Stimulated activated CD4-positive, alpha-beta T cell treated with anti-CD3 and anti-CD28 coated beads, Interleukin-15, amount 100 ng/mL, for 24 hours (primary cell): ENCODE measurements at regions not wholly inside any gene's neighbourhood (a gene's known extent, or its start where the extent isn't known, plus 50 kb on each side); places are given as distances from the start of the nearest gene placed in this dataset.

ENCODE experiments used
- DNase-seq: peaks from one replicate; pipeline ENCODE4 v3.0.0-alpha.2; 2020

DNA sequence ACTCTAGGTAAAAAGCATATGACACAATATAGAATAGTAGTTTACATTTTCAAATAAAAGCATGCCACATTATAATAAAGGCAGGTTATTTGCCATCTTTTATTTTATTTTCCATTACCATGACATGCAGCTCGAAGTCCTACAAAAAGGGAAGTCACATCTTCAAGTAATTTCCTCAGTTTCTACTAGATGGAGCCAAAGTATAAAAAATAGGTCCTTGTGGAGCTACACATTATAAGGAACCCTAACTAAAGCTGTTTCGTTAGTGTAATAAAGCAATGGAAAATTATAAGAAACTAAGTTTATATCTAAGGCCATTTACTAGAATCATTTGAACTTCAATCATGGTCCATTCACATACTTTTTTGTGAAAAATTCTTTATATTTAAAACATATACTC, 674.5 kb downstream of the KCNJ3 start:
- DNase-seq = no peak

DNA sequence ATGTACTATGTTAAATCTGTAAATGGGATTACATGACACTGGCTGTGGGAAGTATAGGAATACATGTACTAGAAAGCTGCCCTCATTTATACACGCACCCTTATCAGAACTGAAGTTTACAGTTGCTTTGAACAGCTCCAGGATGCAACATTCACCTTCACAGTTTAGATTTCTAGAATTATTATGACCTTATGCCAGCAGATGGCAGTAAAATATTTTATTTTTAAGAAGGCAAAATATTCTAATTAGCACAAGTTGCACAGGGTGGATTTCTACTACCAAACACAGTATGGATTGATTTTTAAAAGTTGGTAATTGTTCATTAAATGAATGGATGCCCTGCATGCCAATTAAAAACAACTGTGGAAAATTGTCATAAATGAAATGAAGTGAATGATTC, 670.4 kb downstream of the KCNJ3 start:
- no peak for DNase-seq

DNA sequence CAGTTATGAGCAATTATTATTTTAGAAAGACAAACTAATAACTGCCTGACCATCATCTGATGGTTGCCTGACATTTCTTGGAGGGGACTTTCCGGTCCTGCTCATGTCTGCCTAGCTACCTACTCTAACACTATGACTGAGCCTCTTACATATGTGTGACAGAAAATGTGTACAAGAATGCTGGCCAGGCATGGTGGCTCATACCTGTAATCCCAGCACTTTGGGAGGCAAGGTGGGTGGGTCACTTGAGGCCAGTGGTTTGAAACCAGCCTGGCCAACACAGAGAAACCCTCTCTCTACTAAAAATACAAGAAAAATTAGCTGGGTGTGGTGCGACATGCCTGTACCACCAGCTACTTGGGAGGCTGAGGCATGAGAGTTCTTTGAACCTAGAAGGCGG, 666.3 kb downstream of the KCNJ3 start:
- DNase-seq = no peak

DNA sequence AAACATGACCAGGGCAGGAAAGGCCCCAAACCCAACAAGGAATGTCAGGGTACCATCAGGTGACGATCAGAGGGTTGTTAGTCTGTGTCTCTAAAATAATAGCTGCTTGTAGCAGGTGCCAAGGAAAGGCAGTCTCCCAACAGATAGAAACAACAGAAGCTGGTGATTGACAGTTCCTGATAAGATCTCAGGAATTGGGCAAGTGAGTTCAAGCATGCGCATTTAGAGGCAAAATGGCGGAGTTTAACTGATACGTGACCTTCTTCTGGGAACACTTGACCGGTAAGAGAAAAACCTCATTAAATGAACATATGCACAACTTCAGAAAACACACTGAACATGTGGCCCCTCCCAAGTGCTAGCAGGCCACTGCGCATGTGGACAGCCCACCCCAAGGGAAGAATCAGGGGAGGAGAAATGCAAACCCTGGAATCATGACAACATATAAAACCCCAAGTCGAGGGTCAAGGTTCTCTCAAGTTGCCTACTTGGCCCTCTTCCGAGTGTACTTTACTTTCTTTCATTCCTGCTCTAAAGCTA, 664.9 kb downstream of the KCNJ3 start:
- no peak for DNase-seq

DNA sequence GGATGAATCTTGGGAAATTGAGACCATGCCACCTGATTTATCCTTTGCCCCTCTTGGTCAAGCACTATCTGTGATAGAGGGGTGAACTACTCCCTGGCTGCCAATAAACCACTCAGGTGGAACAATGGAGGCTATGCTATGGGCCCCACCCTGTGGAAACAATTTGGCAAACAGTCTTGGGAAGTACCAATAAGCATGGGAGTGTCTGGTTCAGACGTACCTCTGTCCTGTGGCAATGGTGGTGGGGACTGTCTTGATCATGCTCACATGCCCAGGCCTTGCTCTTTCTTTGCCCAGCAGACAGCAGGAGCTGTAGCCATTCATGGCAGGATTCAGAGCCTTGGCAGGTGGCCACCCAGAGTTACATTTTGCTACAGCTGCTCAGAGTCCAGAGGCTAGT, 658.7 kb downstream of the KCNJ3 start:
- no peak for DNase-seq

DNA sequence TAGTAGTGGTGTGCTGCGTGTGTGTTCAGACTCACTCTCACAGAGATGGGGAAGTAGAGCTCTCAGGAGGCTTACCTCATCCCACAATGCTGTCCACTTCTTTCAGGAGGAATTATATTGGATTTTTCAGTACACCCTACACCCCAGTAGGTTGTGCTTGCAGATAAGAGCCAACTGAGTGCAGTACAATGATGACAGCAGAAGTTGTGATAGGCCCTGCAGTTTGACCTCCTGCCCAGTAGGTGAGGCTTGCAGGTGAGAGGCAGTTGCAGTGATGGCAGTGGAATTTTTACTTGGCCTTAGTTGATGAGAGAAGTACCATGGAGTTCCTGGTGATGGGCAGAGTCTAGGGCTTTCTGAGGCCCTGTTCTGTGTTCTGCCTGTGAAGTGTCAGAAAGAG, 657.8 kb downstream of the KCNJ3 start:
- no peak for DNase-seq

DNA sequence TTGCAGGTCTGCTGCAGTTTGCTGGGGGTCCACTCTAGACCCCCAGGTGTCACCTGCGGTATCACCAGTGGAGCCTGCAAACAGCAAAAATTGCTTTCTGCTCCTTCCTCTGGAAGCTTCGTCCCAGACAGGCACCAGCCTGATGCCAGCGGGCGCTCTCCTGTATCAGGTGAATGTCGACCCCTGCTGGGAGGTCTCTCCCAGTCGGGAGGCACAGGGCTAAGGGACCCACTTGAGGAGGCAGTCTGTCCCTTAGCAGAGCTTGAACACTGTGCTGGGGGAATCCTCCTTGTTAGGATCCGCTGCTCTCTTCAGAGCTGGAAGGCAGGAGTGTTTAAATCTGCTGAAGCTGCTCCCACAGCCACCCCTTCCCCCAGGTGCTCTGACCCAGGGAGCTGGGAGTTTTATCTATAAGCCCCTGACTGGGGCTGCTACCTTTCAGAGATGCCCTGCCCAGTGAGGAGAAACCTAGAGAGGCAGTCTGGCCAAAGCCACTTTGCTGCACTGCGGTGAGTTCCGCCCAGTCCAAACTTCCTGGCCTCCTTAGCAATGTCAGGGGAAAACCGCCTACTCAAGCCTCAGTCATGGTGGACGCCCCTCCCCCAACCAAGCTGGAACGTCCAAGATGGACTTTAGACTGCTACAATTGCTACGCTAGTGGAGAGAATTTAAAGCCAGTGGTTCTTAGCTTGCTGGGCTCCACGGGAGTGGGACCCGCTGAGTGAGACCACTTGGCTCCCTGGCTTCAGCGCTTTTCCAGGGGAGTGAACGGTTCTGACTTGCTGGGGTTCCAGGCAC, 652.5 kb downstream of the KCNJ3 start:
- DNase-seq = no peak

DNA sequence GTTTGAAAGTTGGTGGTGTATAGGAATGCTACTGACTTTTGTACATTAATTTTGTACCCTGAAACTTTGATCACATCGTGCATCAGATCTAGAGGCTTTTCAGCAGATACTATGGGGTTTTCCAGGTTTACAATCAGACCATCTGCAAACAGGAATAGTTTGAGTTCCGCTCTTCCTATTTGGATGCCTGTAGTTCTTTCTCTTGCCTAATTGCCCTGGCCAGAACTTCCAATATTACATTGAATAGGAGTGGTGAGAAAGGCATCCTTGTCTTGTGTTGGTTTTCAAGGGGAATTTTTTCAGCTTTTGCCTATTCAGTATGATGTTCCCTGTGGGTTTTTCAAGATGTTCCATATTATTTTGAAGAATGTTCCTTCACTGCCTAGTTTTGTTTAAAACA, 633.5 kb downstream of the KCNJ3 start:
- no peak for DNase-seq

DNA sequence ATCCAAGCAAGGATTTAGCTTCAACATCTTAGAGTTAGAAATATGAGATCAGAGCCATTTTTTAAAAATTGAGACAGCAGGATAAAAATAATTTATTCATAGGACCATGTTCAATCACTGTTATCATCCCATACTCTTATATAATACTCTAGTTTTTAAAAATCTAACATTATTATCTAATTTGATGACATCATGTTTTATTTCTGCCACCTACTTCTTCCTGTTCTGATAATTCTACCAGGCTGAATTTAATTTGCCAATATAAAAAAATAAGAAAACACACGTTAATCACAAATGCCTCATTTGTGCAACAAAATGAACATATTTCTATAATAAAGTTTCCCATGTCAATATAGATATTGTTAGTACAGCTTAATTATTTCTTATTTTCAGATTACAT, 621.7 kb downstream of the KCNJ3 start:
- DNase-seq = no peak

DNA sequence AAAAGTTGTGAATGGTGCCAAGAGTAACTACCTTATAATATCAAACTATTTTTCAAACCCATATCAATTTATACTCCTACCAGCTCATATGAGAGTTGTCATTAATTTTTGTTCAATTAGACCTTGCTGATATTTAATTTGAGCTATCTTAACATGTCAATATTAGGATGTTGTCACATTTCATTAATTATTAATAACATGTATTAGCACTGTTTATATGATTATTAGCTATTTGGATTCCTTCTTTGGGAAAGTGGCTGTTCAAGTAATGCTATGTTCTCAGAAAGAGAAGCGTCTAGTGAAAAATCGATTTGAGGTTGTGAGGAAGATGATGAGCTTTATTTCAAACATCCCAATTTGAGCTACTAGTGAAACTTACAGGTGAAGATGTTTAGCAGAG, 620.2 kb downstream of the KCNJ3 start:
- DNase-seq = no peak

DNA sequence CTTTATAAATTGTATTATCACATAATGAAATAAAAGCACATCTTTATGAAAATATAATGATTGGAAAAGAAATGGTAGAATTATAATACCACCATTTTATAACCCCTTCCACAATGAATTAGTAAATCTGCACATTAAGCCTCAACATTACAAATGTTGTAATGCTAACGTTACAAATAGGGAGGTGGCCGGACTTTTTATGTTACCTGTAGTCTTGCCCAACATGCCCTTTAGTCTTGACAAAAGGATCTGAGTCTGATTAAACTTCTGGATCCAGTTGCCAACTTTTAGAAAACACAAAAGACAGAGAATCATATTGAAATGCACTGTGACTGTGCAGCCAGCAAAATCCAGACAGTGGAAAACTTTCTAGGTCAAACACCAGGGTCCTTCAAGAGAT, 617.3 kb downstream of the KCNJ3 start:
- no peak for DNase-seq

DNA sequence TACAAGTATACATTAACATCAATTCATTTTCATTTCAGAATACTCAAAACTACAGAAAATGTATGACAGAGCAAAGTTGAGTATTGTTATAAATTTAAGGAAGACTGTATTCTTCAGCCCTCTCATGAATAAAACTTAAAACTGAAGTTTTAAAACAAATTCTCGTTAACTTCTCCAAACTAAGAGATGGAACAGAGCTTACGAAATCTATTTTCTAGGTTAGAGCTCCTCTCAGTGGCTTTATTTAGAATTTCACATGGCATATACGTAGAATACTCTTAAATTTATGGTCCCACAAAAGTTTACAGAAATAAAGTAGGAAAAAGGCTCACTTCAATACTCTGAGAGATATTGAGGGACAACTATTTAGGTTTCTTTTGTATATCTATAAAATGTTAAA, 612.1 kb downstream of the KCNJ3 start:
- DNase-seq = no peak

DNA sequence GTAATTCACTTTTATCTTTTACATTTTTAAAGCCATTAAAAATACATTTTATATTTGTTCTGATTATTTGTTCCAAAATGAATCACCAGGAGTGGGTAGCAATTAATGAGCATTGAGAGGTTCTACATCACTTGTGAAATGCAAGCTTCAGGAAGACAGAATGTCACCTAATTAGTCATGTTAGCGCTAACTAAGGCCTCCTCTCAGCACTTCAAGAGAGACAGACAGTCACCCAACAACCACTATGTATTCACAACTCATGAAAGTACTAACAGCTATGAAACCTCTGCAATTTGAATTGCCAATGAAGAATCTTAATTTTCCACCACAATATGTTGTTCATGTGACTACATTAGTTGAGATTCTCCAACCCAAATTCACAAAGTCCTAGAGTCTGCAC, 611.0 kb downstream of the KCNJ3 start:
- no peak for DNase-seq

DNA sequence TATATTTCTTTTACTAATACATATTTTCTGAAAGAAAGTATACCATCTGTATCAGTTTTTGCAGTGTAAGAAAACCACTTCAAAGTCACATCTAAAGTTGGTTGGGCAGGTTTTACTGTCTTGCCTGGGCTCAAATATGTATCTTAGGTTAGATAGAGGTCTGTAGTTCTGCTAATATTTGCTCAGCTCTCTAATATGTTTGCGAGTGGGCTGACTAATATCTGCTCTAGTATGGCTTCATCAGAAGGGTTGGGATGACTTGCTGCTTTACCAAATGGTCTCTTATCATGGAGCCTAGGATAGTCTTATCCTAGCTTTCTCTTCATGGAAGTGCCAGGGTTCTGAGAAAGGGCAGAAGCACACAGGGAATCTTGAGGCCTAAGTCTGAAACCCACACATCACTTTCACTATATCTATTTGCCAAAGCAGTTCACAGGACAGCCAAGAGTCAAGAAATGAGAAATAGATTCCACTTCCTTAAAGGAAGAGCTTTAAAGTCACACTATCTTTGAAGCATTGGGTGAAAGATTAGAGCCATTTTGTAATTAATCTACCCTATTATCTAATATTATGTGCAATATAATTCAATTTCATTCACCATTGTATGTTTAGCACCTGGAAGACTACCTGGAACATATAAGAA, 610.0 kb downstream of the KCNJ3 start:
- no peak for DNase-seq

DNA sequence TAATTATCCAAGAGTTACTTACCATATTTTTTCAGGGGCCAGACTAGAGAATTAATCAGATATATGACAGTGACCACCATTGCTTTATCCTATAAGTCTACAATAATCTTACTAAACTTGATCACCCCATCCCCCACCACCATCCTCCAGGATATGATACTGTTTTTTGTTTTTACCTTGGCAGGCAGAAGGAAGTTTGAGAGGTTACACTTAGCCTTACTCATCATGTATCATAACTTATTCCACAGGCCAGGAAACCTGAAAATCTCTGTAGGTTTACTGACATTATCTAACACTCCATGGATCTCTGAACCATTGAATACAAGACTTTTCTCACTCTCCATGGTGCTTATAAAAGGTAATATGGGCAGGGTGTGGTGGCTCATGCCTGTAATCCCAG, 602.7 kb downstream of the KCNJ3 start:
- DNase-seq = no peak

DNA sequence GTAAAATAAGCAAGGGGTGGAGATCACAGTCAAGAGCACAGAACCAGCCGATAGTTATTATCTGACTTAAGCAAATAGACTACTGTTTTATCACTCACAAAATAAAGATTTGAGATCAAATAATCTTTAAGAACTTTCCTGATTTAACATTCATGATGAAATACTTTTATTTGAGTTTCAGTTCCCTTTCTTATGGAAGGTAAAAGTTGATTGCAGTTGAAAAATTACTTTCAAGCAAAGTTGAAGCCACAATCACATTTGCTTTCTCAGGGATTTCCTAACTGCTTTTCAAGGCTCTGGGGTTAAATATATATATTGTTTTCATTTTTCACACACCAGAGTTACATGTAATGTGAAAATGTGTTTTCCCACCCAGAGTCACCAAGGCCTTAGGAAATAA, 599.5 kb downstream of the KCNJ3 start:
- DNase-seq = no peak

DNA sequence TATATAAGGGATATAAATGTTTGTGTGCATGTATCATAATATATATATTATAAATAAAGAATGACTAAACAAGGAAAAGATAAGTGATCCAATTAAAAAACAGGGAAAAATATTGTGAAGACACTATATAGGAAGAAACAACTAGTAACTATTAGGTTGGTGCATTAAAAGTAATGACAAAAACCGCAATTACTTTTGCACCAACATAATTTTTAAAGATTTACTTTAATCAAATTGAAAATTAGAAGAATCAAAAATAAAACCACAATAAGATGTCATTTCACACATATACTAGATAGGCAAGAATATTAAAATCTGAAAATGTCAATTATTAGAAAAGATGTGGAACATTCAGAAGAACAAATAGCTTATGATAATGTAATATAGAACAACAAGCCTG, 595.9 kb downstream of the KCNJ3 start:
- DNase-seq = no peak

DNA sequence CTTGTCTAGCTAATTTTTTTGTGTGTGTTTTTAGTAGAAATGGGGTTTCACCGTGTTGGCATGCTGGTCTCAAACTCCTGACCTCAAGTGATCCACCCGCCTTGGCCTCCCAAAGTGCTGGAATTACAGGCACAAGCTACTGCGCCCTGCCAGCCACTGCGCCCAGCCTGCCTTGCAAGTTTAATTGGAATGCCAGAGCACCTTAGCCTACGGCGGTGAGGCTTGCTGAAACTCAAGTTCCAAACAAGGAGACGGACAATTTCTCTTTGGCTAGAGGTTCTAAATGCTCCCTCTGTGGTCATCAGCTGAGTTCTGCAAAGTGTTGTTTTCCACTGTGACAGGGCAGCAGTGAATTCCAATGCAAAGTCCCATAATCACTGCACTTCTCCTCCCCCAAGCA, 583.4 kb downstream of the KCNJ3 start:
- DNase-seq = no peak

DNA sequence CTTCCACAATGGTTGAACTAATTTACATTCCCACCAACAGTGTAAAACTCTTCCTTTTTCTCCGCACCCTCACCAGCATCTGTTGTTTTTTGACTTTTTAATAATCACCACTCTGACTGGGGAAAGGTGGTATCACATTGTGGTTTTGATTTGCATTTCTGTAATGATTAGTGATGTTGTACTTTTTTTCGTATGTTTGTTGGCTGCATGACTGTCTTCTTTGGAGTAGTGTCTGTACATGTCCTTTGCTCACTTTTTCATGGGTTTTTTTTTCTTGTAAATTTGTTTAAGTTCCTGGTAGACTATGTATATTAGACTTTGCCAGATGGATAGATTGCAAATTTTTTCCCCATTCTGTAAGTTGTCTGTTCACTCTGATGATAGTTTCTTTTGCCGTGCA, 574.8 kb downstream of the KCNJ3 start:
- no peak for DNase-seq

DNA sequence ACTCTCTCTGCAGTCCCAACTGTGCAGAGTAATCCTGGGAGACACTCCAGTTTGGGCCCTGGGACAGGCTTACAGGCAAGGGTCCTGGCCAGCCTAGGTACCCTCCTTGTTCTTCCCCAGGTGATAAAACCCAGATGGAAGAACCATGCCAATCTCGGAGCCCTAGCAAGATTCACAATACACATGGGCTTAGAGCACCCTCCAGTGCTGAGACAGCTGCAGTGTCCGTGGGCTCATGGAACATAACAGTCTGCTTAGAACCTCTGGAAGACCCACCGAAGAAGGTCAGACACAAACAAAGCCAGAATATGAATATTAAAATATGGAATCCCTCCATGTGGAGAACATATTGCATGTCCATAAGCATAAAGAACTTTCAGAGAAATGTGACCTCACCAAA, 568.1 kb downstream of the KCNJ3 start:
- no peak for DNase-seq

DNA sequence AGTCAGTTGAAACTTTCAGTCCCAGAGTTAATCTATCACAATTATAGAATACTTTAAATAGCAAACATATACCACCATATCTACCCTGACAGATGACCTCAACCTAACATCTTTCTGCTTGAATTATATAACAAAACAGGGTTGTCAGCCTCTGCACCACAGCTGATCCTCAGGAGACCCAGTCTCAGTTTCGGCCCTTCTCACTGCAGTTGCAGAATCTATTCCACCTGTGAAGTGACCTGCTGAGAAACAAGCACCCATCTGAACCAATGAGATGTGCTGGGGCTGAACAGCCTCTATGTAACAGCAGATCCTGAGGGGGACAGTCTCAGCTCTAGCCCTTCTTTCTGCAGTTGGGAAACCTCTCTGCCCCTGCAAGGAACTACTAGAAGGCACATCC, 567.6 kb downstream of the KCNJ3 start:
- DNase-seq = no peak

DNA sequence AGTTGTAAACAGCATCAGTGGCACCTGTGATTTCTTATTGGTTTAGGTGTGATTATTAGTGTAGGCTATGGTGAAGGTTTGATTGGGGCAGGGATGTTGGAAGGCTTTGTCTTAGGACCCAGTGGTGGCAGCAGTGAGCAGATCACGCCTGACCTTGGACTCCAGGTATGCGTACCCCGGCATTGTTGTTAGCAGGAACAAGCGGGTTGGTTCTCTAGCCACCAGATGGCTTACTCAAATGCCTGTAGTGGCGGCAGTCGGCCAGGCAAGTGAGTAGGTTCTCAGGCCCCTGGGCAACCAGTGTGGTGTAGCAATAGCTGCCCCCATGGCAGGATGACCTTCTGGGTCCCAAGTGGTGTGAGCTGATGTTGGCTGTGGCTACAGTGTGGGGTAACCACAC, 558.3 kb downstream of the KCNJ3 start:
- DNase-seq = no peak

DNA sequence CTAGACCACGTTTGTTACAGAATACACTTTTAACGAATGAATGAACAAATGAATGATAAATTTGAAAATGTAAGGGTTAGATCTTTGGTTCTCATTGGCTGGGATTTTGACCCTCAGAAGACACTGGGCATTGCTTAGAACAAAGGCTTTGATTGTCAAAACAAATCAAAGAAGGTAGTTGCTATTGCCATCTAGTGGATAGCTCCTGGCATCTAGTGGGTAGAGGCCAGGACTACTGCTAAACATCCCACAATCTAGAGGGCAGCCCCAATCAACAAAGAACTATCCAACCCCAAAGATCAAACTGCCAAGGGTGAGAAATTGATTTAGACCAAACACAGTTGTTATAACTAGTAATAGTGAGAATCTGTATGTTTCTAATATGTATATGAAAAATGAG, 552.3 kb downstream of the KCNJ3 start:
- DNase-seq = no peak

DNA sequence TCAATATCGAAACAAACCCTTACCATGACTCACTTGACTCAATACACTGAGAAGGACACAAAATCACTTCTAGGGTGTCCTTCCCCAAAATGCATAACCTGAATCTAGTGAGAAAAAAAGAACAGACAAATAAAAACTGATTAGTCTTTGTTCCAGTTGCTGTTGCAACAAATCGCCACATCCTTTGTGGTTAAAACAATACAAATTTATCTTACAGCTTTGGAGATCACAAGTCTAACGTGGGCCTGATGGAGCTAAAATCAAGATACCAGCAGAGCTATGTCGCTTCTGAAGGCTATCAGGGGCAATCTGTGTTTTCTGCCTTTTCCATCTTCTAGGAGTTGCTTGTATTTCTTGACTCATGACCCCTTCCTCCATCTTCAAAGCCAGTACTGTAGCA, 541.7 kb downstream of the KCNJ3 start:
- DNase-seq = no peak

DNA sequence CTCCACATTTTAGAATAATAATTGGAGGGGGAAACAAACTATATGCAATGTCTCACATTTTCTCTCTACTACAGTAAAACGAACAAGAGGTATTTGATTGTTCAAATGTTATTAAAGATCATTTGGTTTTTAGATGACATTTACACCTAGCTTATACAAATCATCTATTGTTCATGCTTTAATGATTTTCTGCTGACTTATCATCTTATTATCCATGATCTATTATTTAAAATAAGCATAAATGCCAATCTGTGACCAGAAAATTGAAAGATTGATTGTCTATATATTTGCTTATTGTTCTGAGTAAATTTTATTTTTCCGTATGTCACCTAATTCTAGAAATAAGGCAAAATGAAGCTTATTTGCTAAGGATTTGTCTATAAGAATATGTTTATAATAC, 537.2 kb downstream of the KCNJ3 start:
- no peak for DNase-seq
